HG03565 (cell line): ENCODE measurements at regions not wholly inside any gene's neighbourhood (a gene's known extent, or its start where the extent isn't known, plus 50 kb on each side); places are given as distances from the start of the nearest gene placed in this dataset.

Experiments used
- ATAC-seq: cut with Tn5 transposase; IDR thresholded peaks from one replicate; pipeline ENCODE4 v1.9.1; 2021; ENCODE audit warnings: mild to moderate bottlenecking, moderate library complexity; ENCODE audit not compliant: unreplicated experiment

DNA sequence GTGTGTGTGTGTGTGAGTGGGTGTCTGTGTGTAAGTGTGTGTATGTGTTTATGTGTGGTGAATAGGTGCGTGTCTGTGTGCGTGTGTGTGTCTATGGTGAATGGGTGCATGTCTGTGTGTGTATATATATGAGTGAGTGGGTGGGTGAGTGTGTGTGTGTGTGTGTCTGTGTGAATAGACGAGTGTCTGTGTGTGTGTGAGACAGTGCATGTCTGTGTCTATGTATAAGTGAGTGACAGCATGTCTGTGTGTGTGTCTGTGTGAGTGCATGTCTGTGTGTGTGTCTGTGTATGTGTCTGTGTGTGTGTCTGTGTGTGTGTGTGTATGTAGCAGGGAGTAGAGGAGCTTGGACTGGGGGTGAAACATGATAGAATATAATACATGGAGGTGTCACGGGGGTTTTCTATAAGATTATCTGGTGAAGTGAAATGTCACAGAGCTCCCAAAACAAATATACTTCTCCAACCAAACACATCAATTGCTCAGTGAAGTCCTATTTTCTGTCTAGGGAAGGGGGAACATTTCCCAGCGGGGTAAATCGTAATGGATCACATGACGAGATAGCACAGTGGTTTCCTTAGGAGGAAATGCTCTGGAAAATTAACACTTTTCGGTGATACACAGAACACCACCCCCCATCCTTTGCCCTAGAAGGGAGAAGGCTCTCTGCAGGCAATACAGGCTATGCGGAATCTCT lies 723.3 kb upstream of the CELF2 start:
- no peak for ATAC-seq

GRCh38 chr10:10294881-10295529 lies 722.7 kb upstream of the CELF2 start:
- ATAC-seq = no peak

- no peak for ATAC-seq
These were observed 722.1 kb upstream of the CELF2 start for GRCh38 chr10:10295537-10295936.

DNA sequence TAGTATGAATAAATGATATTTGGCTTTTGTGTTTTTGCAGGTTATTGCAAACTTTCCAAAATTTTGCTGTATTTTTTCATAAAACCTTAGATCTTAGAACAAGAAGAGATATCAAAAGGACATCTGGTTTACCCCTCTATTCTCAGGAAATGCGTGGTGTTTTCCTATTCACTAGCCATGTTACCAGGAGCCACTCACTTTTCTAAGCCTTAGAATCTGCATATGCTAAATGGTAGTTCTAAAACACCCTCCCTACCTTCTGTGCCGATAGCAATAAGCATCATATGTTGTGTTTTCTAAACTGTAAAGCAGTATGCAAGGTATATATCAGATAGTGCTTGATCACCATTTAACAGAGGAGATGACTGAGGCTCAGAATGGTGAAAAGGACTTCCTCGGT lies 715.0 kb upstream of the CELF2 start:
- no peak for ATAC-seq

- ATAC-seq = no peak
These were observed 710.6 kb upstream of the CELF2 start for GRCh38 chr10:10307036-10307435.

GRCh38 chr10:10307551-10307950 lies 710.1 kb upstream of the CELF2 start:
- ATAC-seq = no peak

DNA sequence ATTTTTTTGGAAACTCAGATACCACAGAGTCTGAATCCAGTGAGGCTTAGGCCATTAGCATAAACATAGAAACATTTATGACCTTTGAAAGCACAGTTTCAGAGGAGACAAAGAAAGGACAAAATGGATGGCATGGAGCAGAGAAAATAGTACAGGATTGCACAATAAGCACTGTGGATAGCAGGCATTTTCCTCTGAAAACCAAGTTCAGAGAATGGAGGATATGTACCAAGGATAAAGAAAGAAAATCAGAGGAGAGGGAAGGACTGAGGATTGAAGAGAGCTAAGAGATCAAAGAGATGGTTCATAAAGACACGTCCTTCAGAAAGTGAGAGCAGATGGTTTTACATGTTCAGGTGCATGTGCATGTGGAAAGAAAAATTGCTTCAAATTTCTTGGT lies 707.2 kb upstream of the CELF2 start:
- no peak for ATAC-seq

DNA sequence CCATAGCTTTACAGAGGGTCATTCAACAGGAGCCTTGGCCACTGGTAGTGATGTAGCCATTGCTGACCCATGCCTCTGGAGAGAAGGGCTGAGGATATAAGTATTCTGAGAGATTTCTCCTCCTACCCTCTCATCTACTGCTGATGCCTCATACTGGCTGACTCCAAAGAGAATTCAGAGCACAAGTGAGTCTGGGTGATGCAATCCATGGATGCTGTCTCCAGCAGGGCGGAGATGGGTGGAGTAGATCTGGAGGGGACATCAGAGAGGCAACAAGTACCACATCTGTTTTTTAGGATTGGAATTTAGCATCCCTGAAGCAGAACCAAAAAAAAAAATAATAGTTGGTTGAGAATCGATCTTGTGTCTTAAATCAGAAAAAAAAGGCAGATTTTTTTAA lies 705.7 kb upstream of the CELF2 start:
- ATAC-seq = no peak

DNA sequence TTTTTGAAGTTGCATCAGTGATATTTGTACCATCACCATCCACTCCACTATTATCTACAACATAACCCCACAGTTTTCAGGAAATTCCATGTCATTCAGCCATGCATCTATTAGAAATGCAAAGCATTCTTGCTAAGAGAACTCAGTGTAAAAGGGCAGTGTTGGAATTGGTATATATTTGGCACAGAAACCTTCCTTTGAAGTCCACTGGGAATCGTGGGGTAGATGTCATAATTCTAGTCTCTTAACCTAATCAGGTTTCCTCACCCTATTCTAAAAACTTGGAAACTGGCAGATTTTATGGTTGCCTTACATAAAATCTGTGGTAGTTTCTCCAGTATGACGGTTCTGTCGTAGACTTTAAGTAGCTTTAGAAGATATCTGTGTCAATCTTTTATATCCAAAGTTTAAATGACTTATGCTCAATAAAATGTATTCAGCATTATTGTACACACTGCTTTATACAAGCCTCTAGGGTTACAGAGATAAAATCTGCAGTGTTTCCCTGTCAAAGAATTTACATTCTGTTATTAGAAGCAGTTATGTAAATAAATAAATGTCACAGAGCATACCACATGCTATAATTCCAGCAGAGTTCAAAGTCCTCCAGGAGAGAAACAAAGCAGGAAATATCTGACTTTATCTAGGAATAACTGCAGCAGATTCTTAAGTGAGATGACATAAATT lies 704.4 kb upstream of the CELF2 start:
- ATAC-seq = no peak

- ATAC-seq = no peak
These were observed 703.0 kb upstream of the CELF2 start for GRCh38 chr10:10314626-10315025.

- no peak for ATAC-seq
These were observed 701.7 kb upstream of the CELF2 start for GRCh38 chr10:10315989-10316388.

GRCh38 chr10:10317151-10317550 lies 700.5 kb upstream of the CELF2 start:
- no peak for ATAC-seq

DNA sequence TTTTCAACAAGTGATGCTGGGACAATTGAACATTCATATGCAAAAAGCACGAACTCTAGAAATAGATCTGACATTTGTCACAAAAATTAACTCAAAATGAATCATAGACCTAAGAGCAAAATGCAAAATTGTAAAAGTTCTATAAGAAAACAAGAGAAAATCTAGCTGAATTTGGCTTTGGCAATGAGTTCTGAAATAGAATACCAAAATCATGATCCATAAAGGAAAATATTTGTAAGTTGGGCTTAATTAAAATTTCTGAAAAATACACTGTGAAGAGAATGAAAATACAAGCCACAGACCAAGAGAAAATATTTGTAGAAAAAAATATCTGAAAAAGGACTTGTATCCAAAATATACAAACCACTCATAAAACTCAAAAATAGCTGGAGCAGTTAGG lies 698.8 kb upstream of the CELF2 start:
- ATAC-seq = no peak

DNA sequence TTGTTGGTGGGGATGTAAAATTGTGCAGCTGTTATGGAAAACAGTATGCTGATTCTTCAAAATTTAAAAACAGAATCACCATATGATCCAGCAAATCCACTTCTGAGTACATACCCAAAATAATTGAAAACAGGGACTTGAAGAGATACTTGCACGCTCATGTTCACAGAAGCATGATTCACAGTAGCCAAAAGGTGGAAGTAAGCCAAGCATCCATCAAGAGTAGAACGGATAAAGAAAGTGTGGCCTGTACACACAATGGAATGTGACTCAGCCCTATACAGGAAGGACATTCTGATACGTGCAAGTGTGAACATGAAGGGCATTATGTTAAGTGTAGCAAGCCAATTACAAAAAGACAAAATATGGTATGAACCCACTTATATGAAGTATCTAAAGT lies 696.7 kb upstream of the CELF2 start:
- no peak for ATAC-seq

GRCh38 chr10:10326116-10326515 lies 691.6 kb upstream of the CELF2 start:
- ATAC-seq = no peak

DNA sequence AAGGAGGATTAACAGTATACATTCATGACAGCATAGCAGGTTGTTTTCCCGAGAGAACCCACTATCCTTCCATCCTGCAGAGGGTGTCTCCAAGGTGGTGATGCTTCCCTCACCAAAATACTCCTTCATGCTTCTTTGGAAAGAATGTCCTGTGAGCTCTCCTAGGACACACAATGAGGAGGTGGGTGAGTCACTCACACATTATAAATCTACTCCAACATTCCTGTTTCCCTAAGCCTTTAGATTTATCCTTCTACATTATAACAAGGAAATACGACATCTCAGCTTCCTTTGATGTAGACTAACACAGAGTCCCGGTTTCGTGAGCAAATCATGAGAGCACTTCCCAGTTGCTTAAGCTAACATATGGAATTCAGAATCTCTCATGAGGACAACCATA lies 689.7 kb upstream of the CELF2 start:
- no peak for ATAC-seq

DNA sequence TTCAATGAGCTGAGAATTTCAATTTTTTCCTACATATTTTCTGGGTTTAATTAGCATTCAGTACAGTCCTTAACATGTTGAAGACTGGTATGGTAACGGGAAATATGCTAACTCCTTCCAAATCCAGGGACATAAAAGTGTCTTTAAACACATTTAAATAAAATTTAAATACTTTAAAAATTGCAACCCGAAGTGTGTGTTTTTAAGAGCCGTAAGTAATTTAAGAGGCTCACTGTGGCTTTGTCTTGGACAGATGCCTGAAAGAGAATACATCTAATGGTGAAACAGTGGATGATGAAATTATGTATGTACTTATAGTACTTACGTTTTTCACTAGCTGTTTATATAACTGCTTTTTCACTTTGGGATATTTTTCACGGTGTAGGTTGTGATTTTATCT lies 687.3 kb upstream of the CELF2 start:
- ATAC-seq = no peak

DNA sequence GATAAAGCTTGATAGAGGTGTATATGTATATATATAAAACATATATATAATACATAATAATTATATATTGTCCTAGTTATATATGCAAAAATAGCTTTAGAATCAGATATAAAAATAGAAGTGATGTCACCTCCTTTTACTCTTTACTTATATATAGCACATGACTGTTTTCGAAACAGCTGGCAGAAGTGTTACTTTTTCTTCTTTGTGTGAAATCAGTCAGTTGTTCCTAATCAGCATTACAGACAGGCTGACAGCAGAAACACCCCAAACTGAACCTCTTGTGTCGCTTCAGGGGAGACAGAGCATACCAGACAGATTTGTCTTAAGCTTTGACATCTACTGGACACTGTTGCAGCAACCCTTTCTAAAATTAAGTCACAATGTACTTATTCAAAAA lies 684.9 kb upstream of the CELF2 start:
- ATAC-seq = no peak

DNA sequence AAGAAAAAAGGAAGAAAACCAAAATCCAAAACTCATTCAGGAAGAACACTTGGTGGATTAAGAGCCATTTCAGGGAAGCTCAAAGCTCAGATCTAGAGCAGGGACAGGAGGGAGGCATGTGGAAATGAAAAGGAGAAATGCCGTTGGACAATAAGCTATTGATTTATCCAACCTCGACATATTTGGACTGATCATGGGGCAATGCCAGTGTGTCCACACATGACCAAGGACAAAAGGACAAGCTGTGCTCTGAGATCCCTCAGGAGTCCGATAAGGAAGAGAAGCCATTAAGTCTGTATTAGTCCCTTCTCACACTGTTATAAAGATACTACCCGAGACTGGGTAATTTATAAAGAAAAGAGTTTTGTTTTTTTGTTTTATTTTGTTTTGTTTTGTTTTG lies 684.0 kb upstream of the CELF2 start:
- ATAC-seq = no peak

DNA sequence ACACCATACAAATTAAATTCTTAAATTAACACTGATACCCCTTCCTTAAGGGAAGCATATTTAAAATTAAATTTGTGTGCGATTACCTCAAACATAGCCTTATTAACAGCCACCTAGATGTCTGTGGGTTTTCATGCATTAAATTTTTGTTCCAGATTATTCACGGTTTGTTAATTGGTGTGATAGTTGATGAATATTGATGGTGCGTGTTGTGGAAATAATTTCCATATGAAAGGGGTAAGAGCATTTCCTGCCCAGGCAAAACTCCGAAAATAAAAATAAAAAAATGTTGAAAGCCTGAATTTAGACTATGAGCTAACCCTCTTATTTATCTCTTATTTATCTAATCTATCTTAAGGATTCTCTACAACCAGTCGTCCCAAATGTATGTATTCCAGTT lies 679.3 kb upstream of the CELF2 start:
- no peak for ATAC-seq

GRCh38 chr10:10346390-10347150 lies 671.1 kb upstream of the CELF2 start:
- ATAC-seq = no peak

GRCh38 chr10:10350050-10350449 lies 667.6 kb upstream of the CELF2 start:
- no peak for ATAC-seq
